ENCODE measurements at regions not wholly inside any gene's neighbourhood (a gene's known extent, or its start where the extent isn't known, plus 50 kb on each side); places are given as distances from the start of the nearest gene placed in this dataset.
"Not testable (repeated sequence)": the region's sequence is repeated elsewhere in the genome, so short reads cannot be mapped to it uniquely, and the experiment has no call there.

- no peak for DNase-seq (ENCODE audit: low read depth in 2 of 3, low spot score in 1 of 3)
These were observed 222.4 kb downstream of the KCTD12 start for GRCh38 chr13:76663592-76664335.

- DNase-seq (ENCODE audit: low read depth in 2 of 3, low spot score in 1 of 3), result not testable (repeated sequence)
These were observed 227.1 kb downstream of the KCTD12 start for GRCh38 chr13:76659074-76659473.

GRCh38 chr13:76656500-76656899 is 229.7 kb downstream of the KCTD12 start:
- no peak for DNase-seq (ENCODE audit: low read depth in 2 of 3, low spot score in 1 of 3)

GRCh38 chr13:76656056-76656455 is 230.1 kb downstream of the KCTD12 start:
- no peak for DNase-seq (ENCODE audit: low read depth in 2 of 3, low spot score in 1 of 3)

GRCh38 chr13:76654263-76654662 is 231.9 kb downstream of the KCTD12 start:
- no peak for DNase-seq (ENCODE audit: low read depth in 2 of 3, low spot score in 1 of 3)

- DNase-seq (ENCODE audit: low read depth in 2 of 3, low spot score in 1 of 3), result no peak
These were observed 234.9 kb downstream of the KCTD12 start for GRCh38 chr13:76651286-76651685.

GRCh38 chr13:76647550-76647949 is 238.7 kb downstream of the KCTD12 start:
- no peak for DNase-seq (ENCODE audit: low read depth in 2 of 3, low spot score in 1 of 3)

GRCh38 chr13:76646946-76647345 is 239.3 kb downstream of the KCTD12 start:
- no peak for DNase-seq (ENCODE audit: low read depth in 2 of 3, low spot score in 1 of 3)

GRCh38 chr13:76645632-76646031 is 240.6 kb downstream of the KCTD12 start:
- DNase-seq (ENCODE audit: low read depth in 2 of 3, low spot score in 1 of 3), result no peak

- no peak for DNase-seq (ENCODE audit: low read depth in 2 of 3, low spot score in 1 of 3)
These were observed 241.3 kb downstream of the KCTD12 start for GRCh38 chr13:76644906-76645305.

GRCh38 chr13:76643596-76643995 is 242.6 kb downstream of the KCTD12 start:
- no peak for DNase-seq (ENCODE audit: low read depth in 2 of 3, low spot score in 1 of 3)

- no peak for DNase-seq (ENCODE audit: low read depth in 2 of 3, low spot score in 1 of 3)
These were observed 245.1 kb downstream of the KCTD12 start for GRCh38 chr13:76641056-76641455.

- no peak for DNase-seq (ENCODE audit: low read depth in 2 of 3, low spot score in 1 of 3)
These were observed 247.3 kb downstream of the KCTD12 start for GRCh38 chr13:76638882-76639281.

- no peak for DNase-seq (ENCODE audit: low read depth in 2 of 3, low spot score in 1 of 3)
These were observed 248.0 kb downstream of the KCTD12 start for GRCh38 chr13:76638181-76638580.

- no peak for DNase-seq (ENCODE audit: low read depth in 2 of 3, low spot score in 1 of 3)
These were observed 248.5 kb downstream of the KCTD12 start for GRCh38 chr13:76637641-76638141.

GRCh38 chr13:76636829-76637228 is 249.4 kb downstream of the KCTD12 start:
- no peak for DNase-seq (ENCODE audit: low read depth in 2 of 3, low spot score in 1 of 3)

- no peak for DNase-seq (ENCODE audit: low read depth in 2 of 3, low spot score in 1 of 3)
These were observed 250.7 kb downstream of the KCTD12 start for GRCh38 chr13:76635232-76636230.

GRCh38 chr13:76634431-76635191 is 251.6 kb downstream of the KCTD12 start:
- no peak for DNase-seq (ENCODE audit: low read depth in 2 of 3, low spot score in 1 of 3)

GRCh38 chr13:76632401-76633044 is 253.7 kb downstream of the KCTD12 start:
- no peak for DNase-seq (ENCODE audit: low read depth in 2 of 3, low spot score in 1 of 3)

GRCh38 chr13:76630629-76631230 is 255.5 kb downstream of the KCTD12 start:
- no peak for DNase-seq (ENCODE audit: low read depth in 2 of 3, low spot score in 1 of 3)
